LNCaP clone FGC (cell line): ENCODE measurements at regions not wholly inside any gene's neighbourhood (a gene's known extent, or its start where the extent isn't known, plus 50 kb on each side); places are given as distances from the start of the nearest gene placed in this dataset.

Experiments
- DNase-seq: peaks from one replicate; pipeline ENCODE4 v3.0.0-alpha.2; 2011; ENCODE audit warnings: low read depth
- H3K4me3 ChIP-seq: 2 replicates; pipeline ENCODE4 v1.5.1; 2011; ENCODE audit warnings: mild to moderate bottlenecking, low read depth, low read length, control low read depth
- CTCF ChIP-seq: IDR thresholded peaks from 2 replicates; pipeline ENCODE4 v1.5.1; 2012; ENCODE audit warnings: mild to moderate bottlenecking; ENCODE audit not compliant: control insufficient read depth, insufficient read depth; ENCODE audit errors: extremely low read depth

DNA sequence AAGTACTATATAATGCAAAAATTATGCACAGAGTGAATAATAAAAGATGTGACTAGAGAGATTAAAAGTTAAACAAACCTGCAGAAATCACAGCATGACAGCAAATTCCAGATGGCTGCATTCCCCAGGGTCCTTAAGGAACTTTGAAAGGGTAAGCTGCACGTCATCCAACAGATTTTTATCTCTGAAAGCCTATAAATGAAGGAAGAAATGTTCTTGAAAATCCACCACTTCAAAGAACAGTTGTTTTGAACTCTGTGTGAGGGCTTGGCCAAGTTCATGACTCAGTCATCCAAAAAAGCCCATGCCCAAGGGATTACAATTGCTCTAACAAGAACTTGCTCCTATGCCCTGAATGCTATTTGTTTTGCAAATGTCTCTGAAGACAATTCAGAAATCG is 603.6 kb downstream of the PLOD2 start:
- no peak for TF ChIP-seq CTCF
- no peak for DNase-seq
- no peak overlapping the region for H3K4me3 ChIP-seq

DNA sequence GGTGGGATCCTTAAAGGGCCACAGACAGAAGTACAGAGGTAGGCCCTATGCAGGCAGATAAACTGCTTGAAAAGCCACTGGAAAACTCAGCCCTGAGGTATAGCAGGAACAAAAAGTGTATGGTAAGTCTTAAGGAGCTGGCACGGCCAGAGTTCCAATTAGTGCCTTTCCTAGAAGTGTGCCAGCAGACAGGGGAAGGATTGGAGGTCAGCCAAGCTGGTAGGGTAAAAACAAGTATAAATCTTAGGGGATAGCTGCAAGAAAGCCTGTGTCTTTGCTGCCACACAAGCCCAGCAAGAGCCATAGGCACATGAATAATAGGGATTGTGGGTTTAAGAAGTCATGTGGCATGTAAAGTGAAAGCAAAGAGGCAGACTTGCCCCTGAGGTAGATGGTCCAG is 582.5 kb downstream of the PLOD2 start:
- TF ChIP-seq CTCF, result no peak
- DNase-seq, result no peak
- no peak overlapping the region for H3K4me3 ChIP-seq

- no peak overlapping the region for H3K4me3 ChIP-seq
- no peak for TF ChIP-seq CTCF
- DNase-seq, result no peak
Measured at GRCh38 chr3:145581694-145582093, 579.3 kb downstream of the PLOD2 start.

DNA sequence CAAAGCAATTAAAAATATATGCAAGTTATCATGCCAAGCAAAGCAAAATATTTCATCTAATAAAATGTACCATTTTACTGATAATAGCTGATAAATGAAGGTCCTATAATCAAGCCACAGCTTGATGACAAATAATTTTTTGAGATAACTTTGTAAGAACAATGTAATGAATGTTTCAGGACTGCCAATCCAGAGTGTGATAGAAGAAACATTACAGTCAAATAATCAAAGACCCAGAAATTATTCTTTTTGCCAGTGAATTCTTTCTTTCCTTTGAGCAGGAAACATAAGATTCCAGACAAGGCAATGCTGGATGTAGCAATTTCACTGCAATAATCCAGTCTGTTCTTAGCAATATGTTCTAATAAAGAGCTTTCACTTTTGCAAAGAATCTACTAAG is 556.1 kb downstream of the PLOD2 start:
- no peak overlapping the region for H3K4me3 ChIP-seq
- DNase-seq, result no peak
- TF ChIP-seq CTCF, result no peak

DNA sequence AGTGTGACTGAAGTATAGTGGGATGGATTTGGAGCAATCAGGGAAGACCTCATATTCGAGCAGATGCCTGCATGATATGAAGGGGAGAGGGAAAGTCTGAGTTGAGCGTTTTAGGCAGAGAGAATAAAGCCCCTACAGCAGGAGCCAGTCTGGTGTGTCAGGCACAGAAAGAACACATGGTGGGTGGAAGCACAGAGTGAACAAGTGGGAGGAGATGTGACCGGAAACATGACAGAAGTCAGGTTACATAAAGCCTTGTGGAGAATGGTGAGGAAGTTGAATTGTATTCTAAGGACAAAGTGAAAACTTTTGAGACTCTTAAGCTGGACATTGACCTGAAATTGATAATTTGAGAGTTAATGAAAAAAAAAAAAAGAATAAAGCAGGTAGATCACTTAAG is 541.0 kb downstream of the PLOD2 start:
- TF ChIP-seq CTCF, result no peak
- no peak for DNase-seq
- H3K4me3 ChIP-seq, result no peak overlapping the region

- no peak for TF ChIP-seq CTCF
- no peak overlapping the region for H3K4me3 ChIP-seq
- no peak for DNase-seq
Measured at GRCh38 chr3:145620486-145620885, 540.5 kb downstream of the PLOD2 start.

DNA sequence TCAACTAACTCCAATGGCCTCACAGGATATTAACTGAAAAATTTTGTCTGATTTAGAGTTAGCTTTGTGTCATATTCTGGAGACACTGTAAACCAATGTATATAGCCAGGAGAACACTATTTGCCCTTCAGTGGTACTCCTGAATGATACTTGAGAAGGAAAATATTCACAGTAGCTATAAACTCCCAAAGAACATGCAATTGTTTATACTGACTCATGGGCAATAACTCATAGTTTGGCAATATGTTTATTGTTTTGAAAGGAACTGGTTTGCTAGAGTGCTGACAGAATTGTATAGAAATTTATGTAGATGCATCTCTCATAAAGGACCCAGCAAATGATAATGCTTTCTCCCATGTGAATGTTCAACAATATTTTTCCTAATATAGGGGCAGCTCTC is 537.6 kb downstream of the PLOD2 start:
- DNase-seq, result no peak
- H3K4me3 ChIP-seq, result no peak overlapping the region
- TF ChIP-seq CTCF, result no peak
